ENCODE measurements at regions not wholly inside any gene's neighbourhood (a gene's known extent, or its start where the extent isn't known, plus 50 kb on each side); places are given as distances from the start of the nearest gene placed in this dataset.
"Not testable (repeated sequence)": the region's sequence is repeated elsewhere in the genome, so short reads cannot be mapped to it uniquely, and the experiment has no call there.

DNA sequence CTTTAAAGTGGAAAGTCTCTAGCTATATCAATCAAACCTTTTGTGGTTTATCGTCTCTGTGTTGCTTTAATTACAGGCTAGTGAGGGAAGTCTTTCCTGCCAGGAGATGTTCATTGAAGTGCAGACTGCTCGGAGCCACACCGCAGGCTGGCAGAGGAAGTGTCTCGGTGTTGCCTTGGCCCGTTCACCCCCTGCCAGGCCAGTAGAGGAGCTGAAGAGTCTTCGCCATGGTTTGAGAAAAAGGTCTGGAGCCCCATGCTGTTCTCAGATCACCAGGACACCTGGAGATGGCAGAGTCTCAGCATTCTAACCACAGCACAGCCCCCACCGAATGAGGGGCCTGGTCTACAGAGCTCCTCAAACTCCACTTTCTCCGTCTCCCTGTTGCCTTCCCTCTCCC is 275.9 kb upstream of the PLPP4 start:
- H3K9me3 Mint-ChIP-seq (ENCODE audit: low read depth), result peaks cover 5% of the 10 kb centered on the region
- H3K4me1 Mint-ChIP-seq (ENCODE audit: low read depth), result no peaks in the 10 kb centered on the region
- peaks cover 4% of the 10 kb centered on the region for H3K27me3 Mint-ChIP-seq (ENCODE audit: low read depth)
- no peak overlapping the region for H3K4me3 Mint-ChIP-seq (ENCODE audit: unreplicated experiment)
- no peaks in the 10 kb centered on the region for H3K36me3 Mint-ChIP-seq (ENCODE audit: low read depth)
- TF ChIP-seq, protein P1, sequence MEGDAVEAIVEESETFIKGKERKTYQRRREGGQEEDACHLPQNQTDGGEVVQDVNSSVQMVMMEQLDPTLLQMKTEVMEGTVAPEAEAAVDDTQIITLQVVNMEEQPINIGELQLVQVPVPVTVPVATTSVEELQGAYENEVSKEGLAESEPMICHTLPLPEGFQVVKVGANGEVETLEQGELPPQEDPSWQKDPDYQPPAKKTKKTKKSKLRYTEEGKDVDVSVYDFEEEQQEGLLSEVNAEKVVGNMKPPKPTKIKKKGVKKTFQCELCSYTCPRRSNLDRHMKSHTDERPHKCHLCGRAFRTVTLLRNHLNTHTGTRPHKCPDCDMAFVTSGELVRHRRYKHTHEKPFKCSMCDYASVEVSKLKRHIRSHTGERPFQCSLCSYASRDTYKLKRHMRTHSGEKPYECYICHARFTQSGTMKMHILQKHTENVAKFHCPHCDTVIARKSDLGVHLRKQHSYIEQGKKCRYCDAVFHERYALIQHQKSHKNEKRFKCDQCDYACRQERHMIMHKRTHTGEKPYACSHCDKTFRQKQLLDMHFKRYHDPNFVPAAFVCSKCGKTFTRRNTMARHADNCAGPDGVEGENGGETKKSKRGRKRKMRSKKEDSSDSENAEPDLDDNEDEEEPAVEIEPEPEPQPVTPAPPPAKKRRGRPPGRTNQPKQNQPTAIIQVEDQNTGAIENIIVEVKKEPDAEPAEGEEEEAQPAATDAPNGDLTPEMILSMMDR (IDR thresholded peaks at IDR 0.05), result no peak
- no peak for DNase-seq (ENCODE audit: low spot score)
- H3K27ac Mint-ChIP-seq (ENCODE audit: unreplicated experiment), result no peak overlapping the region

DNA sequence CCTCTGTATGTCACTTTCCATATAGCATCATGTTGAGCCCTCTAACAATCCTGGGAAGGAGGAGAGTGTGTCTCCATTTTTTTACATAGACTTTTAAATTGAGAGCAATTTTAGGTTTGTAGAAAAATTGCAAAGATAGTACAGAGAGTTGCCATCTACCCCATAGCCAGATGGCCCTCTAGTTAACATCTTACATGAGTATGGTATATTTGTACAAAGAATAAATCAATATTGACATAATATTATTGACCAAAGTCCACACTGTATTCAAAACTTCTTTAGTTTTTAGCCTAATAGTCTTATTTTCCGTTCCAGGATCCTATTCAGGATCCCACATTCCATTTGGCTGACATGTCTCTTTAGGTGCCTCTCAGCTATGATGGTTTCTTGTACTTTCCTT is 274.6 kb upstream of the PLPP4 start:
- Mint-ChIP-seq H3K27ac (ENCODE audit: unreplicated experiment) (no peak overlapping the region), H3K4me3 (ENCODE audit: unreplicated experiment) (no peak overlapping the region), H3K9me3 (ENCODE audit: low read depth) (peaks cover 5% of the 10 kb centered on the region), H3K4me1 (ENCODE audit: low read depth) (no peaks in the 10 kb centered on the region), H3K36me3 (ENCODE audit: low read depth) (no peaks in the 10 kb centered on the region), H3K27me3 (ENCODE audit: low read depth) (peaks cover 4% of the 10 kb centered on the region)
- TF ChIP-seq, protein P1 (IDR thresholded peaks at IDR 0.05), result no peak
- DNase-seq (ENCODE audit: low spot score), result no peak

DNA sequence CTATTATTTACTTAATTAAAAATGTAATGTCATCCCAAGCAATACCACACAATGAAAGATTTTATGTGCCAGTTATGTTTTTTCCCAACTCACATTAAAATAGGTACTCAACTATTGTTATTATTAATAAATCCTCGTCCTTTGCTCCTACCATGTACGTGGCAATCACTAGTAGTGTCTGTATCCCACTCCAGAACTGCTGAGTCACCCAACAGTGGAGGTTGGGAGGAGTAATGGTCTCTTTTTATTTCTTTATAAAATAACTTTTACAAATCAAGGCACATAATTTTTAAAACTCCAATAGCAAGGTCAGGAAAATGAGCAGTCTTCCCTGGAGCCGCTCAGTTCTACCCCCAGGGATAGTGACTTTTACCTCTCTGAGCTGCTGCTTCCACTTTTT is 273.5 kb upstream of the PLPP4 start:
- Mint-ChIP-seq H3K4me1 (ENCODE audit: low read depth) (no peaks in the 10 kb centered on the region), H3K9me3 (ENCODE audit: low read depth) (no peaks in the 10 kb centered on the region), H3K4me3 (ENCODE audit: unreplicated experiment) (no peak overlapping the region), H3K27ac (ENCODE audit: unreplicated experiment) (no peak overlapping the region), H3K36me3 (ENCODE audit: low read depth) (no peaks in the 10 kb centered on the region), H3K27me3 (ENCODE audit: low read depth) (no peaks in the 10 kb centered on the region)
- DNase-seq (ENCODE audit: low spot score), result no peak
- TF ChIP-seq, protein P1 (IDR thresholded peaks at IDR 0.05), result no peak

DNA sequence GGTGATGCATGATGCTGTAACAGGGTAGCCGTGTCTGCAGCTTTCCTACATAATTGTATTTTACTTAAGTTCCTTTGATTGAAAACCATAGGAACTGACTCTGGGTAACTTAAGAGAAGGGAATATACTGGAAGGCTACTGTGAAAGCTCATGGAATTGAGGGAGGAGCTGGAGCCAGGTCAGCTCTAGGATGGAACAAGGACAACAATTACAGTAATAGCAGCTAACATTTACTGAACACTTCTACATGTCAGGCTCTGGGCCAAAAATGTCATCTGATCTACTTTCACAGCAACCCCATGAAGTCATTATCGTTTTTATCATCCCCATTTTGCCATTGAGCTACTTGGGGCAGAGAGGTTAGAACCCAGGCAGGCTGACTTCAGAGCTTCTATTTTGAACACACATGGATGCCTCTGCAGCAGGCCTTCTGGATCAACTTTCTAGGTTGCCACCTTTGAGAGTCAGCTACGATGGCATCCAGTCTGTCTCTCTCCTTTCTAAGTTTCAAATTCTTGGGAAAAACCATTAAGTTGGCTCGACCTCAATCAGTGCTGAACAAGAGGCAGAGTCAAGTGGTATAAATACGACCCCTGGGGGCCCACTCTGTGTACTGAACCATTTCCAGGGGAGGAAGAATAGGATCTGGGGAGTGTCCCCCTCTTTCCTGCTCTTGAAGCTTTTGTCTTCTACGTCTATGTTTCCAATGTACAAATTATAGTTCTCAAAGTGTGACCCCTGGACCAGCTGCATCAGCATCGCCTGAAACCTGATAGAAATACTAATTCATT is 272.3 kb upstream of the PLPP4 start:
- Mint-ChIP-seq H3K9me3 (ENCODE audit: low read depth) (no peaks in the 10 kb centered on the region), H3K4me3 (ENCODE audit: unreplicated experiment) (no peak overlapping the region), H3K27ac (ENCODE audit: unreplicated experiment) (no peak overlapping the region), H3K27me3 (ENCODE audit: low read depth) (no peaks in the 10 kb centered on the region), H3K36me3 (ENCODE audit: low read depth) (no peaks in the 10 kb centered on the region), H3K4me1 (ENCODE audit: low read depth) (no peaks in the 10 kb centered on the region)
- DNase-seq (ENCODE audit: low spot score), result no peak
- TF ChIP-seq, protein P1 (IDR thresholded peaks at IDR 0.05), result no peak

DNA sequence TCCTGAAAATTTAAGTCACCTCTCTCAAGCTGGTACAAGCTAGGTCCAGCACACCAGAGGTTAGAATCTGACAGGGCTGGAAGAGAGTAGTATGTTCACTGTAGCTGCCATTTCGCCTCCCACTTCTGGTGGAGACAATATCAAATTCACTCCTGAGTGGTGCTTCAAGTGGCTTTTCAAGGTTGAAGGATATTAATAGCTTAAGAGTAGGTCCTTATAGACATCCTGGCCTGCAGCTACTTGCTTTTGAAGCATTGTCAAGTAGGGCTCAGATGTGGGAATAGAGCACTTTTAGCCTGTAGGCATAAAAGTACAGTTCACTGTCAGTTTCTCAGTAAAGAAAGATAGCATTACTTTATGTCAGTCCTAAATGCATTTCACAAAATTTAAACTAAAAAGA is 270.5 kb upstream of the PLPP4 start:
- Mint-ChIP-seq H3K4me3 (ENCODE audit: unreplicated experiment) (no peak overlapping the region), H3K9me3 (ENCODE audit: low read depth) (no peaks in the 10 kb centered on the region), H3K27me3 (ENCODE audit: low read depth) (no peaks in the 10 kb centered on the region), H3K4me1 (ENCODE audit: low read depth) (no peaks in the 10 kb centered on the region), H3K36me3 (ENCODE audit: low read depth) (no peaks in the 10 kb centered on the region), H3K27ac (ENCODE audit: unreplicated experiment) (no peak overlapping the region)
- DNase-seq (ENCODE audit: low spot score), result no peak
- TF ChIP-seq, protein P1 (IDR thresholded peaks at IDR 0.05), result no peak

DNA sequence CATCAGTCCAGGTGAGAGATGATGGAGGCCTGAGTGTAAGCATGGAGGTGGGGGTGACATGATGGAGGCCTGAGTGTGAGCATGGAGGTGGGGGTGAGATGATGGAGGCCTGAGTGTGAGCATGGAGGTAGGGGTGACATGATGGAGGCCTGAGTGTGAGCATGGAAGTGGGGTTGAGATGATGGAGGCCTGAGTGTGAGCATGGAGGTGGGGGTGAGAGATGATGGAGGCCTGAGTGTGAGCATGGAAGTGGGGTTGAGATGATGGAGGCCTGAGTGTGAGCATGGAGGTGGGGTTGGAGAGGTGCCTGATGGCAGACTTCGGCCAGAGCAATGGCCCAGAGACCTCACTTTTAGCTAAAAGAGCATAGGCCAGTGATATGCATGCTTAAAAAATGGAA is 269.9 kb upstream of the PLPP4 start:
- not testable (repeated sequence) for H3K27me3 Mint-ChIP-seq (ENCODE audit: low read depth); H3K27ac Mint-ChIP-seq (ENCODE audit: unreplicated experiment); H3K4me3 Mint-ChIP-seq (ENCODE audit: unreplicated experiment); H3K4me1 Mint-ChIP-seq (ENCODE audit: low read depth); H3K9me3 Mint-ChIP-seq (ENCODE audit: low read depth); H3K36me3 Mint-ChIP-seq (ENCODE audit: low read depth); DNase-seq (ENCODE audit: low spot score)

All from chondrocyte (in vitro differentiated cells).